GM12873 (cell line): ENCODE measurements at regions not wholly inside any gene's neighbourhood (a gene's known extent, or its start where the extent isn't known, plus 50 kb on each side); places are given as distances from the start of the nearest gene placed in this dataset.

ENCODE experiments used
- CTCF ChIP-seq: IDR thresholded peaks from 2 replicates; pipeline ENCODE4 v1.5.1; 2012; ENCODE audit warnings: low read depth, mild to moderate bottlenecking, moderate library complexity, low read length, control low read depth; ENCODE audit not compliant: insufficient read depth; ENCODE audit errors: missing control alignments

GRCh38 chr7:136079934-136080333 is 102.8 kb upstream of the MTPN start:
- TF ChIP-seq CTCF: no peak

GRCh38 chr7:136079478-136079892 is 102.3 kb upstream of the MTPN start:
- no peak for TF ChIP-seq CTCF

- TF ChIP-seq CTCF: no peak
Measured at GRCh38 chr7:136079066-136079465, 101.9 kb upstream of the MTPN start.

GRCh38 chr7:136078630-136079029 is 101.5 kb upstream of the MTPN start:
- TF ChIP-seq CTCF: no peak

GRCh38 chr7:136076954-136077353 is 99.8 kb upstream of the MTPN start:
- TF ChIP-seq CTCF: no peak

- no peak for TF ChIP-seq CTCF
Measured at GRCh38 chr7:136074843-136075242, 97.7 kb upstream of the MTPN start.

- TF ChIP-seq CTCF: no peak
Measured at GRCh38 chr7:136072447-136072846, 95.3 kb upstream of the MTPN start.

- TF ChIP-seq CTCF: no peak
Measured at GRCh38 chr7:136070736-136071505, 93.8 kb upstream of the MTPN start.
